ENCODE measurements at regions not wholly inside any gene's neighbourhood (a gene's known extent, or its start where the extent isn't known, plus 50 kb on each side); places are given as distances from the start of the nearest gene placed in this dataset.

GRCh38 chr7:21131897-21132296 is 296.0 kb upstream of the SP4 start:
- Histone ChIP-seq H3K36me3 (ENCODE audit: control insufficient read depth in 1 of 2, insufficient read depth in 2 of 2, low read length in 2 of 2) (no peaks in the 10 kb centered on the region), H3K4me1 (ENCODE audit: control insufficient read depth in 1 of 2, insufficient read depth in 2 of 2, low read length in 2 of 2) (no peaks in the 10 kb centered on the region), H3K9me3 (ENCODE audit: control insufficient read depth in 1 of 2, low read length in 2 of 2) (no peaks in the 10 kb centered on the region), H3K27ac (ENCODE audit: low read depth, low read length) (no peak overlapping the region), H3K9ac (ENCODE audit: low read depth in 1 of 2, low read length in 2 of 2) (no peak overlapping the region), H3K27me3 (ENCODE audit: control insufficient read depth in 1 of 2, insufficient read depth in 2 of 2, low read length in 2 of 2) (no peaks in the 10 kb centered on the region), H3K4me3 (ENCODE audit: low read depth in 1 of 2, low read length in 2 of 2) (no peak overlapping the region)

- Histone ChIP-seq H3K4me1 (ENCODE audit: control insufficient read depth in 1 of 2, insufficient read depth in 2 of 2, low read length in 2 of 2) (no peaks in the 10 kb centered on the region), H3K9ac (ENCODE audit: low read depth in 1 of 2, low read length in 2 of 2) (no peak overlapping the region), H3K36me3 (ENCODE audit: control insufficient read depth in 1 of 2, insufficient read depth in 2 of 2, low read length in 2 of 2) (no peaks in the 10 kb centered on the region), H3K9me3 (ENCODE audit: control insufficient read depth in 1 of 2, low read length in 2 of 2) (no peaks in the 10 kb centered on the region), H3K27ac (ENCODE audit: low read depth, low read length) (no peak overlapping the region), H3K27me3 (ENCODE audit: control insufficient read depth in 1 of 2, insufficient read depth in 2 of 2, low read length in 2 of 2) (no peaks in the 10 kb centered on the region), H3K4me3 (ENCODE audit: low read depth in 1 of 2, low read length in 2 of 2) (no peak overlapping the region)
Measured at GRCh38 chr7:21134631-21135030, 293.3 kb upstream of the SP4 start.

- Histone ChIP-seq H3K27me3 (ENCODE audit: control insufficient read depth in 1 of 2, insufficient read depth in 2 of 2, low read length in 2 of 2) (no peaks in the 10 kb centered on the region), H3K4me1 (ENCODE audit: control insufficient read depth in 1 of 2, insufficient read depth in 2 of 2, low read length in 2 of 2) (no peaks in the 10 kb centered on the region), H3K36me3 (ENCODE audit: control insufficient read depth in 1 of 2, insufficient read depth in 2 of 2, low read length in 2 of 2) (no peaks in the 10 kb centered on the region), H3K27ac (ENCODE audit: low read depth, low read length) (no peak overlapping the region), H3K4me3 (ENCODE audit: low read depth in 1 of 2, low read length in 2 of 2) (no peak overlapping the region), H3K9me3 (ENCODE audit: control insufficient read depth in 1 of 2, low read length in 2 of 2) (no peaks in the 10 kb centered on the region), H3K9ac (ENCODE audit: low read depth in 1 of 2, low read length in 2 of 2) (no peak overlapping the region)
Measured at GRCh38 chr7:21135437-21135836, 292.4 kb upstream of the SP4 start.

GRCh38 chr7:21137640-21138039 is 290.2 kb upstream of the SP4 start:
- H3K9me3 ChIP-seq (ENCODE audit: control insufficient read depth in 1 of 2, low read length in 2 of 2), result no peaks in the 10 kb centered on the region
- H3K36me3 ChIP-seq (ENCODE audit: control insufficient read depth in 1 of 2, insufficient read depth in 2 of 2, low read length in 2 of 2), result no peaks in the 10 kb centered on the region

GRCh38 chr7:21140622-21141021 is 287.3 kb upstream of the SP4 start:
- Histone ChIP-seq H3K27me3 (ENCODE audit: control insufficient read depth in 1 of 2, insufficient read depth in 2 of 2, low read length in 2 of 2) (peaks cover 0 to 3% of the 10 kb centered on the region in 2 donors), H3K4me1 (ENCODE audit: control insufficient read depth in 1 of 2, insufficient read depth in 2 of 2, low read length in 2 of 2) (no peaks in the 10 kb centered on the region), H3K4me3 (ENCODE audit: low read depth in 1 of 2, low read length in 2 of 2) (no peak overlapping the region), H3K9me3 (ENCODE audit: control insufficient read depth in 1 of 2, low read length in 2 of 2) (no peaks in the 10 kb centered on the region), H3K27ac (ENCODE audit: low read depth, low read length) (no peak overlapping the region), H3K9ac (ENCODE audit: low read depth in 1 of 2, low read length in 2 of 2) (no peak overlapping the region), H3K36me3 (ENCODE audit: control insufficient read depth in 1 of 2, insufficient read depth in 2 of 2, low read length in 2 of 2) (no peaks in the 10 kb centered on the region)

More at GRCh38 chr7:21137640-21138039, 290.2 kb upstream of the SP4 start:
- Histone ChIP-seq H3K4me3 (ENCODE audit: low read depth in 1 of 2, low read length in 2 of 2) (no peak overlapping the region), H3K27me3 (ENCODE audit: control insufficient read depth in 1 of 2, insufficient read depth in 2 of 2, low read length in 2 of 2) (peaks cover 0 to 3% of the 10 kb centered on the region in 2 donors), H3K27ac (ENCODE audit: low read depth, low read length) (no peak overlapping the region), H3K9ac (ENCODE audit: low read depth in 1 of 2, low read length in 2 of 2) (no peak overlapping the region), H3K4me1 (ENCODE audit: control insufficient read depth in 1 of 2, insufficient read depth in 2 of 2, low read length in 2 of 2) (no peaks in the 10 kb centered on the region)

GRCh38 chr7:21141476-21141875 is 286.4 kb upstream of the SP4 start:
- no peaks in the 10 kb centered on the region for H3K9me3 ChIP-seq (ENCODE audit: control insufficient read depth in 1 of 2, low read length in 2 of 2)
- H3K4me1 ChIP-seq (ENCODE audit: control insufficient read depth in 1 of 2, insufficient read depth in 2 of 2, low read length in 2 of 2), result no peaks in the 10 kb centered on the region
- H3K27ac ChIP-seq (ENCODE audit: low read depth, low read length), result no peak overlapping the region
- no peak overlapping the region for H3K4me3 ChIP-seq (ENCODE audit: low read depth in 1 of 2, low read length in 2 of 2)
- peaks cover 0 to 3% of the 10 kb centered on the region in 2 donors for H3K27me3 ChIP-seq (ENCODE audit: control insufficient read depth in 1 of 2, insufficient read depth in 2 of 2, low read length in 2 of 2)
- H3K9ac ChIP-seq (ENCODE audit: low read depth in 1 of 2, low read length in 2 of 2), result no peak overlapping the region
- H3K36me3 ChIP-seq (ENCODE audit: control insufficient read depth in 1 of 2, insufficient read depth in 2 of 2, low read length in 2 of 2), result no peaks in the 10 kb centered on the region

GRCh38 chr7:21142081-21142480 is 285.8 kb upstream of the SP4 start:
- Histone ChIP-seq H3K4me3 (ENCODE audit: low read depth in 1 of 2, low read length in 2 of 2) (no peak overlapping the region), H3K9me3 (ENCODE audit: control insufficient read depth in 1 of 2, low read length in 2 of 2) (no peaks in the 10 kb centered on the region), H3K4me1 (ENCODE audit: control insufficient read depth in 1 of 2, insufficient read depth in 2 of 2, low read length in 2 of 2) (no peaks in the 10 kb centered on the region), H3K27ac (ENCODE audit: low read depth, low read length) (no peak overlapping the region), H3K9ac (ENCODE audit: low read depth in 1 of 2, low read length in 2 of 2) (no peak overlapping the region), H3K27me3 (ENCODE audit: control insufficient read depth in 1 of 2, insufficient read depth in 2 of 2, low read length in 2 of 2) (peaks cover 0 to 3% of the 10 kb centered on the region in 2 donors), H3K36me3 (ENCODE audit: control insufficient read depth in 1 of 2, insufficient read depth in 2 of 2, low read length in 2 of 2) (no peaks in the 10 kb centered on the region)

GRCh38 chr7:21146642-21147423 is 281.1 kb upstream of the SP4 start:
- H3K4me3 ChIP-seq (ENCODE audit: low read depth in 1 of 2, low read length in 2 of 2), result no peak overlapping the region
- H3K27me3 ChIP-seq (ENCODE audit: control insufficient read depth in 1 of 2, insufficient read depth in 2 of 2, low read length in 2 of 2), result no peaks in the 10 kb centered on the region
- no peaks in the 10 kb centered on the region for H3K36me3 ChIP-seq (ENCODE audit: control insufficient read depth in 1 of 2, insufficient read depth in 2 of 2, low read length in 2 of 2)
- no peak overlapping the region for H3K9ac ChIP-seq (ENCODE audit: low read depth in 1 of 2, low read length in 2 of 2)
- H3K27ac ChIP-seq (ENCODE audit: low read depth, low read length), result no peak overlapping the region
- no peaks in the 10 kb centered on the region for H3K9me3 ChIP-seq (ENCODE audit: control insufficient read depth in 1 of 2, low read length in 2 of 2)
- no peaks in the 10 kb centered on the region for H3K4me1 ChIP-seq (ENCODE audit: control insufficient read depth in 1 of 2, insufficient read depth in 2 of 2, low read length in 2 of 2)

- no peak overlapping the region for H3K27ac ChIP-seq (ENCODE audit: low read depth, low read length)
- H3K9me3 ChIP-seq (ENCODE audit: control insufficient read depth in 1 of 2, low read length in 2 of 2), result no peaks in the 10 kb centered on the region
- no peak overlapping the region for H3K9ac ChIP-seq (ENCODE audit: low read depth in 1 of 2, low read length in 2 of 2)
- no peaks in the 10 kb centered on the region for H3K36me3 ChIP-seq (ENCODE audit: control insufficient read depth in 1 of 2, insufficient read depth in 2 of 2, low read length in 2 of 2)
- no peaks in the 10 kb centered on the region for H3K4me1 ChIP-seq (ENCODE audit: control insufficient read depth in 1 of 2, insufficient read depth in 2 of 2, low read length in 2 of 2)
- H3K27me3 ChIP-seq (ENCODE audit: control insufficient read depth in 1 of 2, insufficient read depth in 2 of 2, low read length in 2 of 2), result no peaks in the 10 kb centered on the region
- H3K4me3 ChIP-seq (ENCODE audit: low read depth in 1 of 2, low read length in 2 of 2), result no peak overlapping the region
Measured at GRCh38 chr7:21149809-21150208, 278.1 kb upstream of the SP4 start.

- no peak overlapping the region for H3K9ac ChIP-seq (ENCODE audit: low read depth in 1 of 2, low read length in 2 of 2)
- H3K27me3 ChIP-seq (ENCODE audit: control insufficient read depth in 1 of 2, insufficient read depth in 2 of 2, low read length in 2 of 2), result no peaks in the 10 kb centered on the region
- H3K4me1 ChIP-seq (ENCODE audit: control insufficient read depth in 1 of 2, insufficient read depth in 2 of 2, low read length in 2 of 2), result no peaks in the 10 kb centered on the region
- no peaks in the 10 kb centered on the region for H3K9me3 ChIP-seq (ENCODE audit: control insufficient read depth in 1 of 2, low read length in 2 of 2)
- no peaks in the 10 kb centered on the region for H3K36me3 ChIP-seq (ENCODE audit: control insufficient read depth in 1 of 2, insufficient read depth in 2 of 2, low read length in 2 of 2)
- H3K27ac ChIP-seq (ENCODE audit: low read depth, low read length), result no peak overlapping the region
- H3K4me3 ChIP-seq (ENCODE audit: low read depth in 1 of 2, low read length in 2 of 2), result no peak overlapping the region
Measured at GRCh38 chr7:21154614-21155013, 273.3 kb upstream of the SP4 start.
